H1 (cell line): ENCODE measurements at regions not wholly inside any gene's neighbourhood (a gene's known extent, or its start where the extent isn't known, plus 50 kb on each side); places are given as distances from the start of the nearest gene placed in this dataset.

Experiments used
- PHF8 ChIP-seq: fragments of 200-600 bp; sonication (generic); conservative IDR thresholded peaks from 2 replicates; pipeline ENCODE4 v1.7.1; 2012; ENCODE audit warnings: low read depth, mild to moderate bottlenecking, inconsistent platforms, low read length, moderate library complexity

- no peak for TF ChIP-seq PHF8
Observed at GRCh38 chr10:85490431-85490830, 876.2 kb downstream of the GRID1 start (continued).
